ENCODE measurements at regions not wholly inside any gene's neighbourhood (a gene's known extent, or its start where the extent isn't known, plus 50 kb on each side); places are given as distances from the start of the nearest gene placed in this dataset.

DNA sequence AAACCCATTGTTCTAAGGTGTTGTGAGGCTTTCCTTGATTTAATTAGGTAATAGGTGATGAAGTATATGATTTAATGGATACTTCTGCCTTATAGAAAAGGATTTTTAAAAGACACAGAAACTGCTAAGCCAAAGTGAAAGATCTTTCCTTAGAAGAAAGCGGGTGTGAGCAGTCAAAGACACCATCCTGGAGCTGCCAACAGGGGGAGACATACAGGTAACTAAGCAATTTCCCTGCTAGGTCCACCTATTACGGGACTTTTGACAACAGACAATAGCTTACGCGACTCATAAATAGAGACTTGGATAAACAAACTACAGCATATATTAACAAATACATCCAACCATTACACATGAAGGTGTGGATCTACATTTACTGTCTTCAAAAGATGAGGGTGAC lies 669.5 kb downstream of the SQOR start:
- H3K79me2 ChIP-seq (ENCODE audit: low read length) = no peaks in the 10 kb centered on the region
- H3K4me1 ChIP-seq (ENCODE audit: low read length) = no peaks in the 10 kb centered on the region
- no peak overlapping the region for H2AFZ ChIP-seq (ENCODE audit: low read length)
- DNase-seq = peak; percentile 70
- H3K9me2 ChIP-seq (replicated peaks; ENCODE audit: insufficient read depth, low read length) = no peaks in the 10 kb centered on the region
- H4K20me1 ChIP-seq (ENCODE audit: insufficient read depth, low read depth, low read length) = no peaks in the 10 kb centered on the region
- no peak overlapping the region for H3K4me3 ChIP-seq (ENCODE audit: low read length)
- no peak overlapping the region for H3K9ac ChIP-seq (ENCODE audit: low read length)
- no peaks in the 10 kb centered on the region for H3K9me3 ChIP-seq (ENCODE audit: low read length)
- H3K36me3 ChIP-seq (ENCODE audit: insufficient read depth, low read length) = no peaks in the 10 kb centered on the region
- H3K4me2 ChIP-seq (ENCODE audit: low read depth, low read length, poor library complexity, severe bottlenecking) = no peak overlapping the region
- H3K27ac ChIP-seq (ENCODE audit: low read length) = no peak overlapping the region
- no peaks in the 10 kb centered on the region for H3K27me3 ChIP-seq (ENCODE audit: low read length)

DNA sequence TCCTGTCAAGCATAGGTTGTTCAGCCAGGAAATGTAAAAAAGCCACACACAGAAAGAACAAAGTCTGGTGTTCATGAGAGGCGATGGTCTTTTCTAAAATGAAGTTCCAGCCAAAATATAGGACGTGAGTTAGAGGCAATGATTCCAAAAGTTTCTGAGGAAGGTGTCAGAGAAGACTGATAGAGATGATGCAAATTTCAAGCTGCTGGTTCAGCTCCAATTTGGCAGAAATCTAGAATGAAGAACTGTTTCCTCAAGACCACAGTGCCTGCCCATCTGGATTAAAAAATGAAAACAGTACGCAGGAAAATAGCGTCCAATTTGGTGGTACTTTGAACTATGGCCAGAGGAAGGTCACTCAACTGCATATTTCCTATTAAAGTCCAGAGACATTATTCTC lies 672.9 kb downstream of the SQOR start:
- Histone ChIP-seq H3K4me2 (ENCODE audit: low read depth, low read length, poor library complexity, severe bottlenecking) (no peak overlapping the region), H2AFZ (ENCODE audit: low read length) (no peak overlapping the region), H4K20me1 (ENCODE audit: insufficient read depth, low read depth, low read length) (no peaks in the 10 kb centered on the region), H3K4me1 (ENCODE audit: low read length) (no peaks in the 10 kb centered on the region), H3K27ac (ENCODE audit: low read length) (no peak overlapping the region), H3K27me3 (ENCODE audit: low read length) (no peaks in the 10 kb centered on the region), H3K36me3 (ENCODE audit: insufficient read depth, low read length) (no peaks in the 10 kb centered on the region), H3K79me2 (ENCODE audit: low read length) (no peaks in the 10 kb centered on the region), H3K9ac (ENCODE audit: low read length) (no peak overlapping the region), H3K9me3 (ENCODE audit: low read length) (no peaks in the 10 kb centered on the region), H3K4me3 (ENCODE audit: low read length) (no peak overlapping the region), H3K9me2 (replicated peaks; ENCODE audit: insufficient read depth, low read length) (no peaks in the 10 kb centered on the region)
- no peak for DNase-seq

DNA sequence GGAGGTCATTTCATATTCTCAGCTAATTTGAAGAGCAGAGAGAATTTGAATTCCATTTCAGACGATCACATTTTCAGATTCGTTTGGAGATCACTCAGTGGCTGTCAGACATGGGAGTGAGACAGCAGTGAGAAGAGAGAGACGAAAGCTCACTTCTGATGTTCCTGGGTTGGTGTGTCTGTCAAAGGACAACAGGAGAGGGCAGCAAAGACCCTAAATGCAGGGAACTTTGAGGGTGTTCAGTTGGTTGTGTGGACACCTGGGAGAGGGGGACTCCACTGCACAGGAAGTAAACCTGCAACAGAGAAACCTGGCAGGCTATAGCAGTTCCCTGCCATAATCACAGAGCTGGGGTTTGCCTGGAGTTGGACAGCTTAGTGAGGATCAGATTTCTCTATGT lies 675.1 kb downstream of the SQOR start:
- no peak for DNase-seq
- H2AFZ ChIP-seq (ENCODE audit: low read length) = no peak overlapping the region
- H3K27ac ChIP-seq (ENCODE audit: low read length) = no peak overlapping the region
- no peaks in the 10 kb centered on the region for H3K36me3 ChIP-seq (ENCODE audit: insufficient read depth, low read length)
- no peaks in the 10 kb centered on the region for H4K20me1 ChIP-seq (ENCODE audit: insufficient read depth, low read depth, low read length)
- no peaks in the 10 kb centered on the region for H3K79me2 ChIP-seq (ENCODE audit: low read length)
- no peak overlapping the region for H3K4me2 ChIP-seq (ENCODE audit: low read depth, low read length, poor library complexity, severe bottlenecking)
- no peaks in the 10 kb centered on the region for H3K4me1 ChIP-seq (ENCODE audit: low read length)
- H3K27me3 ChIP-seq (ENCODE audit: low read length) = no peaks in the 10 kb centered on the region
- no peak overlapping the region for H3K9ac ChIP-seq (ENCODE audit: low read length)
- no peaks in the 10 kb centered on the region for H3K9me3 ChIP-seq (ENCODE audit: low read length)
- no peaks in the 10 kb centered on the region for H3K9me2 ChIP-seq (replicated peaks; ENCODE audit: insufficient read depth, low read length)
- no peak overlapping the region for H3K4me3 ChIP-seq (ENCODE audit: low read length)

DNA sequence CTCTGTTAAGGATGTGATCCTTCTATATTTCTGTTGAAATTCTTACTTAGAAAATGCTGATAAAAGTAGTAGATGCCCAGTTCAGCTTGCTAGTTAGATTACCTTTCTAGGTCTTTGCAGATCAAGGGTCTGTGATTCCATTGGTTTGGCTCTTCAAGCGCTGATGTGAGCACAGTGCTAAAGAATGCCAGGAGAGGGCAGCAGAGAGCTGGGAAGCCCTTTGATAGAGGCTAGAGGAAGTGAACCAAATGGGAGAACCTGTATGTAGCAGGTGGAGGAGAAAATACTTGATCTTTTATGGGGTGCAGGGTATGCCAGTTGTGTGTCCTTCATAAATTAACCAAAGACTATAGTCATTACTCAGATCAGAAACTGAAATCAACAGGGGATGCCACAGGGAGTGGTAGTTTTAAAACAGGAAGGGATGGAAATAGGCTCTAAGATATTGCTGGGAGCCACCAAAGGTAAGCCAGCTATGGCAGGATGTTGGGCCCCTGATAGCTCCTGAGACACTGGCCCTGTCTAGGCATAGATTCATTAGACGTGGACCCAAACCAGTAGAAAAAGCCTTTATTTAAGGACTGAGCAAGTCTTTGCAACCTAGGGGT lies 677.4 kb downstream of the SQOR start:
- H3K36me3 ChIP-seq (ENCODE audit: insufficient read depth, low read length) = no peaks in the 10 kb centered on the region
- peak; percentile 92 for DNase-seq
- H3K79me2 ChIP-seq (ENCODE audit: low read length) = no peaks in the 10 kb centered on the region
- H3K4me3 ChIP-seq (ENCODE audit: low read length) = no peak overlapping the region
- H3K27ac ChIP-seq (ENCODE audit: low read length) = no peak overlapping the region
- H3K4me1 ChIP-seq (ENCODE audit: low read length) = no peaks in the 10 kb centered on the region
- H3K9me3 ChIP-seq (ENCODE audit: low read length) = no peaks in the 10 kb centered on the region
- no peaks in the 10 kb centered on the region for H3K27me3 ChIP-seq (ENCODE audit: low read length)
- no peaks in the 10 kb centered on the region for H3K9me2 ChIP-seq (replicated peaks; ENCODE audit: insufficient read depth, low read length)
- no peak overlapping the region for H3K4me2 ChIP-seq (ENCODE audit: low read depth, low read length, poor library complexity, severe bottlenecking)
- H3K9ac ChIP-seq (ENCODE audit: low read length) = no peak overlapping the region
- H2AFZ ChIP-seq (ENCODE audit: low read length) = no peak overlapping the region
- no peaks in the 10 kb centered on the region for H4K20me1 ChIP-seq (ENCODE audit: insufficient read depth, low read depth, low read length)

DNA sequence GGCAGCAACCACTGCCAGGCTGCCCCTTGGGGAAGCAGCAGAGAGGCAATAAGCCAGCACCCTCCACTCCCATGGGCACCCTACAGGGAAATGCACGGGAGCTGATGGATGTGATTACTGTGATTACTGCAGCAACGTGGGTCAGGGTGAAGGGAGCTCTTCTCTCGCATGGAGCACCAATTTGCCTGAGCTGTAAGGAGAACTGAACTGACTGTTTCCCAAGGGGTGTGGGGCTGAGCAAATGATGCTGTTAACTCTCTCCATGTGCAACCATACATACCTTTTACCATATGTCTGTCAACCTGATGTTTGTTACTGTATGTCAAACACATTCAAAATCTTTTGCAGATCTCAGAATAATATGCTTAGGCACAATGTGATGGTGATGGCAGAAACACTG lies 680.6 kb downstream of the SQOR start:
- no peaks in the 10 kb centered on the region for H3K9me2 ChIP-seq (replicated peaks; ENCODE audit: insufficient read depth, low read length)
- no peaks in the 10 kb centered on the region for H3K4me1 ChIP-seq (ENCODE audit: low read length)
- H4K20me1 ChIP-seq (ENCODE audit: insufficient read depth, low read depth, low read length) = no peaks in the 10 kb centered on the region
- no peak overlapping the region for H3K9ac ChIP-seq (ENCODE audit: low read length)
- H3K4me3 ChIP-seq (ENCODE audit: low read length) = no peak overlapping the region
- no peak overlapping the region for H3K4me2 ChIP-seq (ENCODE audit: low read depth, low read length, poor library complexity, severe bottlenecking)
- no peak overlapping the region for H2AFZ ChIP-seq (ENCODE audit: low read length)
- no peaks in the 10 kb centered on the region for H3K79me2 ChIP-seq (ENCODE audit: low read length)
- no peaks in the 10 kb centered on the region for H3K36me3 ChIP-seq (ENCODE audit: insufficient read depth, low read length)
- H3K27ac ChIP-seq (ENCODE audit: low read length) = no peak overlapping the region
- no peaks in the 10 kb centered on the region for H3K27me3 ChIP-seq (ENCODE audit: low read length)
- no peak for DNase-seq
- no peaks in the 10 kb centered on the region; the same call in 1 of the 2 replicates for H3K9me3 ChIP-seq (ENCODE audit: low read length)

DNA sequence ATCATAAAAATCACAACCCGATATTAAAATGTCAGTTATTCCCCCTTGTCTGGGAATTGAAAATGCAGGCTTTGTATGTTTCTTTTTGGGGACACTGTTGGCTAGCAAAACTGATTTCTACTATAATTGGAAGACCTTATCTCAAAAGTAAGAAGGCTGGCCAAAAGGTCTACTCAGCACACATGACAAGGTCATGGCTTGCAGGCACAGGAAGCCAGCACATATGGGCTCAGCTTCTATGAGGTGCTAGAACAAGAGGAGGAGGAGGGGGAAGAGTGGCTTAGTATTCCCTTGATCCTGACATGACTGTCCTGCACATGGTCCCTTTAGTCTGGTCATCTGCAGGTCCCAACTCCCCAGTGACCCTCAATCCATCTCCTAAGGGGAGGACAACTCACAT lies 681.2 kb downstream of the SQOR start:
- Histone ChIP-seq H3K36me3 (ENCODE audit: insufficient read depth, low read length) (no peaks in the 10 kb centered on the region), H2AFZ (ENCODE audit: low read length) (no peak overlapping the region), H3K4me2 (ENCODE audit: low read depth, low read length, poor library complexity, severe bottlenecking) (no peak overlapping the region), H3K27ac (ENCODE audit: low read length) (no peak overlapping the region), H3K4me1 (ENCODE audit: low read length) (no peaks in the 10 kb centered on the region), H3K4me3 (ENCODE audit: low read length) (no peak overlapping the region), H3K9me2 (replicated peaks; ENCODE audit: insufficient read depth, low read length) (no peaks in the 10 kb centered on the region), H4K20me1 (ENCODE audit: insufficient read depth, low read depth, low read length) (no peaks in the 10 kb centered on the region), H3K9ac (ENCODE audit: low read length) (no peak overlapping the region), H3K27me3 (ENCODE audit: low read length) (no peaks in the 10 kb centered on the region), H3K79me2 (ENCODE audit: low read length) (no peaks in the 10 kb centered on the region), H3K9me3 (ENCODE audit: low read length) (no peaks in the 10 kb centered on the region; the same call in 1 of the 2 replicates)
- no peak for DNase-seq

DNA sequence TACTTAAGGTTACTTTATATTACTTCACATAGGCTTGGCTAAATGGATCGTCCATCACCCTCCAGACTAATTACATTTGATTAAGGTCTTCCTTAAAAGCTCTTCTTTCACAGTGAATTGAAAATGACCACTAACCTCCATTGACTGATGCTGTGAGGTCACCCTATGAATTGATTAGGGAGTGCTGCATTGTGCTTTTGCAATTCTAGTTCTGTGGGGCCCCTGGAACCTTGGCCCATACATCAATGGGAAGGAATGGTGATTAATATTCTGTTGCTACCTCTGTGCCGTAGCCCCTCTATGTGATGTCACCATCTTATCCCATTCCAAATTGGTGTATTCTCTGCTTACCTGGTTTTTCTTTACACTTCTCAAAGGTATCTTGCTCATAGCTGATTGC lies 682.2 kb downstream of the SQOR start:
- H3K27ac ChIP-seq (ENCODE audit: low read length) = no peak overlapping the region
- no peak overlapping the region for H3K4me2 ChIP-seq (ENCODE audit: low read depth, low read length, poor library complexity, severe bottlenecking)
- H3K4me1 ChIP-seq (ENCODE audit: low read length) = no peaks in the 10 kb centered on the region
- no peak overlapping the region for H3K9ac ChIP-seq (ENCODE audit: low read length)
- DNase-seq = no peak
- no peak overlapping the region for H2AFZ ChIP-seq (ENCODE audit: low read length)
- no peaks in the 10 kb centered on the region for H3K36me3 ChIP-seq (ENCODE audit: insufficient read depth, low read length)
- H3K27me3 ChIP-seq (ENCODE audit: low read length) = no peaks in the 10 kb centered on the region
- H4K20me1 ChIP-seq (ENCODE audit: insufficient read depth, low read depth, low read length) = no peaks in the 10 kb centered on the region
- H3K79me2 ChIP-seq (ENCODE audit: low read length) = no peaks in the 10 kb centered on the region
- no peak overlapping the region for H3K4me3 ChIP-seq (ENCODE audit: low read length)
- H3K9me3 ChIP-seq (ENCODE audit: low read length) = no peaks in the 10 kb centered on the region; the same call in 1 of the 2 replicates
- H3K9me2 ChIP-seq (replicated peaks; ENCODE audit: insufficient read depth, low read length) = no peaks in the 10 kb centered on the region

DNA sequence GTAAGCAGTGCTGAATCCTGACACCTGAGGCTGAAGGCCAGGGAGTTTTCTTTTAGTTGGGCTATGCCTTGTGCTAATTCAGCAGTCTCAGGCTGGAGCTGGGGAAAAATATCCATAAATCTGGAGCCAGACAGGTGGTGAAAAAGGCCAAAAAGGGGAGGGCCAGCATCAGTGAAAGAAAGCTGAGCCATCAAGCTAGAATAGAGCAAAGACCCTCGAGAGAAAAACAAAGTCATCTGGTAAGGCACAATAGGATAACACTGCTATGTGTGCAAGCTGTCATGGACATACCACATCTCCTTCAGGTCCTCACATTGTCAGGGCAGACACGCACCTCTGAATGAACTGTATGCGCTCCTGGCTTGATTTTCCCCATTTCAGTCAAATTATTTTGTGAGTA lies 687.9 kb downstream of the SQOR start:
- no peaks in the 10 kb centered on the region for H3K36me3 ChIP-seq (ENCODE audit: insufficient read depth, low read length)
- no peak overlapping the region for H3K4me3 ChIP-seq (ENCODE audit: low read length)
- no peaks in the 10 kb centered on the region for H4K20me1 ChIP-seq (ENCODE audit: insufficient read depth, low read depth, low read length)
- H3K27me3 ChIP-seq (ENCODE audit: low read length) = no peaks in the 10 kb centered on the region
- H3K4me1 ChIP-seq (ENCODE audit: low read length) = no peaks in the 10 kb centered on the region
- H3K27ac ChIP-seq (ENCODE audit: low read length) = no peak overlapping the region
- H3K79me2 ChIP-seq (ENCODE audit: low read length) = no peaks in the 10 kb centered on the region
- no peak overlapping the region for H3K9ac ChIP-seq (ENCODE audit: low read length)
- no peak overlapping the region for H2AFZ ChIP-seq (ENCODE audit: low read length)
- no peak for DNase-seq
- no peak overlapping the region for H3K4me2 ChIP-seq (ENCODE audit: low read depth, low read length, poor library complexity, severe bottlenecking)
- H3K9me3 ChIP-seq (ENCODE audit: low read length) = peaks cover 3% of the 10 kb centered on the region
- H3K9me2 ChIP-seq (replicated peaks; ENCODE audit: insufficient read depth, low read length) = no peaks in the 10 kb centered on the region; the same call in 1 of the 2 replicates

DNA sequence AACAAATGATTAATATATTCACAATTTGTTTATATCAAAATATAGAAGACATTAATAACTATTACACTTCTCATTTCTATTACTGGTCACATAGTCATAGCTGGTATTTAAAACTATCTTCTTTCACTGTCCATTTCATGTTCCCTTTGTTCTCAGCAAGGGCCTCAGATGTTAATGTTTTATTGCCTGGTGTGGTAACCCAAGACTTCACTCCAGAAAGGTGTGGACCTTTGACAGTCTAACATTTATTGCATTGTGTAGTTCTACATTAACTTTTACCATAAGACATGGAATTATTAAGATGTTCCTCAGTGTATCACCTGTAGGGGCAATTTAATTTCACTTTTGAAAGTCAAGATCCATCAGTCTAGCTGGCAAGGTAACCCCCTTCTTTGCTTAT lies 691.3 kb downstream of the SQOR start:
- no peaks in the 10 kb centered on the region for H3K79me2 ChIP-seq (ENCODE audit: low read length)
- no peak for DNase-seq
- no peak overlapping the region for H3K27ac ChIP-seq (ENCODE audit: low read length)
- H3K9me3 ChIP-seq (ENCODE audit: low read length) = peaks cover 17% of the 10 kb centered on the region
- H3K9me2 ChIP-seq (replicated peaks; ENCODE audit: insufficient read depth, low read length) = no peaks in the 10 kb centered on the region; the same call in 1 of the 2 replicates
- no peaks in the 10 kb centered on the region for H4K20me1 ChIP-seq (ENCODE audit: insufficient read depth, low read depth, low read length)
- H3K4me2 ChIP-seq (ENCODE audit: low read depth, low read length, poor library complexity, severe bottlenecking) = no peak overlapping the region
- H3K4me3 ChIP-seq (ENCODE audit: low read length) = no peak overlapping the region
- no peaks in the 10 kb centered on the region for H3K27me3 ChIP-seq (ENCODE audit: low read length)
- H3K4me1 ChIP-seq (ENCODE audit: low read length) = no peaks in the 10 kb centered on the region
- H3K36me3 ChIP-seq (ENCODE audit: insufficient read depth, low read length) = no peaks in the 10 kb centered on the region
- no peak overlapping the region for H3K9ac ChIP-seq (ENCODE audit: low read length)
- H2AFZ ChIP-seq (ENCODE audit: low read length) = no peak overlapping the region
